Calu3 (cell line): ENCODE measurements at regions not wholly inside any gene's neighbourhood (a gene's known extent, or its start where the extent isn't known, plus 50 kb on each side); places are given as distances from the start of the nearest gene placed in this dataset.

Experiments used
- BruUV-seq: library from RNA; stranded (reverse); fragments of 400-500 nt; replicated peaks from 2 replicates; lab custom pipeline; 2021; lab: Mats Ljungman, UMichigan
- CTCF ChIA-PET: fragments of 300-600 bp; sonication (Branson Sonifier 250); formaldehyde crosslinking; loops from one replicate; lab custom pipeline; 2022; ENCODE audit warnings: antibody characterized with exemption; lab: Charles Lee
- DNase-seq: peaks from one replicate; pipeline ENCODE4 v3.0.0; 2022
- H3K27ac Mint-ChIP-seq: one replicate; pipeline ENCODE4 v1.8.0; 2022; ENCODE audit warnings: mixed read lengths; ENCODE audit not compliant: unreplicated experiment
- H3K27me3 Mint-ChIP-seq: one replicate; pipeline ENCODE4 v1.8.0; 2022; ENCODE audit warnings: mixed read lengths; ENCODE audit not compliant: unreplicated experiment
- H3K36me3 Mint-ChIP-seq: one replicate; pipeline ENCODE4 v1.8.0; 2022; ENCODE audit warnings: mild to moderate bottlenecking, moderate library complexity, mixed read lengths; ENCODE audit not compliant: insufficient read depth, unreplicated experiment
- H3K4me1 Mint-ChIP-seq: one replicate; pipeline ENCODE4 v1.8.0; 2022; ENCODE audit warnings: mild to moderate bottlenecking, low read depth, mixed read lengths; ENCODE audit not compliant: unreplicated experiment
- H3K4me3 Mint-ChIP-seq: one replicate; pipeline ENCODE4 v1.8.0; 2022; ENCODE audit warnings: mild to moderate bottlenecking, low read depth, moderate library complexity, mixed read lengths; ENCODE audit not compliant: unreplicated experiment
- H3K9me3 Mint-ChIP-seq: one replicate; pipeline ENCODE4 v1.8.0; 2022; ENCODE audit warnings: low read depth, mixed read lengths; ENCODE audit not compliant: unreplicated experiment
- CTCF ChIP-seq: fragments of 200-600 bp; IDR thresholded peaks from one replicate; pipeline ENCODE4 v1.8.0; 2022; ENCODE audit warnings: antibody characterized with exemption; ENCODE audit not compliant: unreplicated experiment
- intact Hi-C: fragments of 100-400 bp; cut with micrococcal nuclease; formaldehyde crosslinking; loops from one replicate; pipeline ENCODE4 v1.10.0; 2022; ENCODE audit not compliant: unreplicated experiment

- H3K4me3 Mint-ChIP-seq, result no peak overlapping the region
- H3K36me3 Mint-ChIP-seq, result peaks cover 6% of the 10 kb centered on the region
- TF ChIP-seq CTCF, result no peak
- H3K27me3 Mint-ChIP-seq, result no peaks in the 10 kb centered on the region
- DNase-seq, result no peak
- H3K27ac Mint-ChIP-seq, result no peak overlapping the region
- no TSS peak for BruUV-seq
- H3K9me3 Mint-ChIP-seq, result no peaks in the 10 kb centered on the region
- intact Hi-C loops, result no loop called here
- CTCF ChIA-PET, result interaction anchor here (0.5 kb wide), 1 partner anchor 229 kb away, joined by 5 read pairs; no protein-coding TSS in a partner anchor
- H3K4me1 Mint-ChIP-seq, result peaks cover 8% of the 10 kb centered on the region
These were observed 138.2 kb upstream of the MKLN1 start for GRCh38 chr7:131189488-131189887.

DNA sequence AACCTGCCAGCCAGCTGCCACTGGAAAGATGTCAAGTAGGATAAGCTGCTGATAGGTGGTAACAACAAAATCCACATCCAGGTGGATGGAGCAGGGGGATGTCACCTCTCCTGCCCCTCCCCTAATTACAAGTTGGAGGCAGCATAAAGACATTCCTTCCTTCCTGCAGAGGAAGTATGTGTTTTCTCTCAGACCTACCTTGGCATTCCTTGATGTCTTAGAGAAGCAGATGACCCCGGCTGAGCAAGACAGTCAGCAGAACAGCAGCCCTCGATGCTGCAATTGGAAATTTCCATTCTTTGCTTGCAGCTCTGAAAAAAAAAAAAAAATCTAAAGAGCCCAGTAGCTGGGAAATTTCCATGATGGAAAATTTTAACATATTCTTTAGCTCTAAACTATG lies 137.5 kb upstream of the MKLN1 start:
- CTCF ChIA-PET, result interaction anchor here (0.5 kb wide), 1 partner anchor 228 kb away, joined by 5 read pairs; no protein-coding TSS in a partner anchor
- BruUV-seq, result no TSS peak
- TF ChIP-seq CTCF, result no peak
- no peaks in the 10 kb centered on the region for H3K27me3 Mint-ChIP-seq
- intact Hi-C loops, result no loop called here
- H3K9me3 Mint-ChIP-seq, result no peaks in the 10 kb centered on the region
- DNase-seq, result no peak
- H3K4me1 Mint-ChIP-seq, result peaks cover 8% of the 10 kb centered on the region
- H3K36me3 Mint-ChIP-seq, result peaks cover 6% of the 10 kb centered on the region
- H3K4me3 Mint-ChIP-seq, result no peak overlapping the region
- no peak overlapping the region for H3K27ac Mint-ChIP-seq

- no peak for DNase-seq
- Mint-ChIP-seq H3K9me3 (no peaks in the 10 kb centered on the region), H3K27me3 (no peaks in the 10 kb centered on the region), H3K27ac (no peak overlapping the region), H3K4me3 (no peak overlapping the region), H3K4me1 (peaks cover 8% of the 10 kb centered on the region), H3K36me3 (peaks cover 6% of the 10 kb centered on the region)
- CTCF ChIA-PET, result no interaction called here
- no TSS peak for BruUV-seq
- no peak for TF ChIP-seq CTCF
- intact Hi-C loops, result no loop called here
These were observed 137.1 kb upstream of the MKLN1 start for GRCh38 chr7:131190581-131190980.

DNA sequence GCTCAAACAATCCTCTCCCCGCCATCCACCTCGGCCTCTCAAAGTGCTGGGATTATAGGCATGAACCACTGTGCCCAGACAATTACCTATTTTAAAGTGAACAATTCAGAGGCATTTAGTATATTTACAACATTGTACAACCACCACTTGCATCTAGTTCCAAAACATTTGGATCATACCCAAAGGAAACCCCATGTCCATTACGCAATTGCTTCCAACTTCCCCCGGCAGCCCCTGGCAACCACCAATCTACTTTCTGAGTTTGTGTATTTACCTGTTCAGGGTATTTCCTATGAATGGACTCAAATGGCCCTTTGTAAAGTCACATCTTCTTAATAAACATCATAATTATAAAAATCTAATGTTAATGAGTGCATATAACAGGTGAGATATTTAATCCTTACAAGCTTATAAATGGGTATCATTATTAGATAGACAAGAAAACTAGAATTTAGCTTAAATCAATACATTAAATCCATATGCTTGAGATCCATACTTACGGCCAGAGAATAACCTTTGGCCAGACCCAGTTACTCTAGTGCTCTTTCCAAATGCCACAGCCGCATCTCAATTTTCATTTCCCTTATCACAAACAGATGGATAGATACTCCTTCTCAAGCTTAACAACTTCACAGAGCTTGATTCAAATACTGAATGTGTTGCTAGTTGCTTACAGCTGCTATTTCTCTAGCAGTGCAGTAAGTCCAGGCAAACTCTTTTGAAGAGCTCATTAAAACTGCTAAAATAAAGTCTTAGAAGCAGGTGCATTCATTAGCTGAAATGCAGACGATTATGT lies 133.4 kb upstream of the MKLN1 start:
- H3K4me1 Mint-ChIP-seq, result no peaks in the 10 kb centered on the region
- no peak overlapping the region for H3K27ac Mint-ChIP-seq
- no peaks in the 10 kb centered on the region for H3K9me3 Mint-ChIP-seq
- TF ChIP-seq CTCF, result no peak
- no TSS peak for BruUV-seq
- H3K27me3 Mint-ChIP-seq, result no peaks in the 10 kb centered on the region
- DNase-seq, result no peak
- intact Hi-C loops, result no loop called here
- no peaks in the 10 kb centered on the region for H3K36me3 Mint-ChIP-seq
- H3K4me3 Mint-ChIP-seq, result no peak overlapping the region
- CTCF ChIA-PET, result no interaction called here
